Right atrium auricular region (tissue), 2 donors: ENCODE measurements at regions not wholly inside any gene's neighbourhood (a gene's known extent, or its start where the extent isn't known, plus 50 kb on each side); places are given as distances from the start of the nearest gene placed in this dataset.

Experiments used
- DNase-seq: peaks from one replicate; pipeline ENCODE4 v3.0.0-alpha.2; 2019; ENCODE audit warnings: low spot score
- H3K27ac ChIP-seq, 2 donors: fragments of 200-600 bp; sonication (generic); 1 replicate in 1 of 2; 2 replicates in 1 of 2; pipeline ENCODE4 v1.5.1; 2016 to 2019
- H3K27me3 ChIP-seq, 2 donors: fragments of 200-600 bp; sonication (generic); one replicate each; pipeline versions ENCODE4 v1.5.1 to v1.6.0; 2017 to 2019
- H3K36me3 ChIP-seq: fragments of 200-600 bp; sonication (generic); one replicate; pipeline ENCODE4 v1.5.1; 2016
- H3K4me1 ChIP-seq, 2 donors: fragments of 200-600 bp; sonication (generic); one replicate each; pipeline versions ENCODE4 v1.5.1 to v1.6.0; 2017 to 2019
- H3K4me3 ChIP-seq, 2 donors: fragments of 200-600 bp; sonication (generic); 1 replicate in 1 of 2; 2 replicates in 1 of 2; pipeline ENCODE4 v1.5.1; 2017 to 2019; ENCODE audit warnings: mild to moderate bottlenecking in 1 of 2, moderate library complexity in 1 of 2
- H3K9me3 ChIP-seq, 2 donors: fragments of 200-600 bp; sonication (generic); one replicate each; pipeline ENCODE4 v1.5.1; 2019
- TF ChIP-seq, protein P1 (sequence below), 2 donors: fragments of 200-600 bp; sonication (generic); IDR thresholded peaks; one replicate each; pipeline ENCODE4 v1.5.1; 2019; ENCODE audit warnings: antibody characterized with exemption in 2 of 2

DNA sequence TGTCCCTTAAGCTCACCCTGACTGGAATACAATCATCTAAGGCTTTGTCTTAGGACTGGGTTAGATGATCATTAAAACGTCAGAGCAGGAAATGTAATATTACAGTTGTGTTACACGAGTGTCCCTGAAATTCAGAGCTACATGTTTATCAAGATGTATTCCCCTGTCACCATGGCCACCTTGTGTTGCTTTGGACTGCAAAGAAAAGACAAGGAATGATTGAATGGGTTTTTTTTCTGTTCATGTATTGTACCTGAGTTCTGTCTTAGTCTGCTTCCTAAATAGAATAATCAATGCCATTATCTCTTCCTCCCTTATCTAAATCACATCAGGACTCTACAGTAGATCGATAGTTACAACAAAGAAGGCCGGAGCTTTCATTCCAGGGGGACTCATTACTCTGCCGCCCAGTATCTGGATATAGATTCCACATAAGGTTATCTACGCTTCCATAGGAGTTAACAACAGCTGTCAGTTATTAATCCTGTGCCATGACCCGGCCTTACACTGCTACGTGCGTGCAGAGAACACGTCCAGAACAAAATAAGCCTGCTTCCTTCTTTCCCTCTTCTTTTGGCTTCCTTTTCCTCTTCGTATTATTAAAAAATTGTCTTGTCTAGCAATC lies 274.1 kb upstream of the SASH1 start:
- Histone ChIP-seq H3K36me3 (no peaks in the 10 kb centered on the region), H3K4me1 (no peaks in the 10 kb centered on the region)
- TF ChIP-seq, protein P1, sequence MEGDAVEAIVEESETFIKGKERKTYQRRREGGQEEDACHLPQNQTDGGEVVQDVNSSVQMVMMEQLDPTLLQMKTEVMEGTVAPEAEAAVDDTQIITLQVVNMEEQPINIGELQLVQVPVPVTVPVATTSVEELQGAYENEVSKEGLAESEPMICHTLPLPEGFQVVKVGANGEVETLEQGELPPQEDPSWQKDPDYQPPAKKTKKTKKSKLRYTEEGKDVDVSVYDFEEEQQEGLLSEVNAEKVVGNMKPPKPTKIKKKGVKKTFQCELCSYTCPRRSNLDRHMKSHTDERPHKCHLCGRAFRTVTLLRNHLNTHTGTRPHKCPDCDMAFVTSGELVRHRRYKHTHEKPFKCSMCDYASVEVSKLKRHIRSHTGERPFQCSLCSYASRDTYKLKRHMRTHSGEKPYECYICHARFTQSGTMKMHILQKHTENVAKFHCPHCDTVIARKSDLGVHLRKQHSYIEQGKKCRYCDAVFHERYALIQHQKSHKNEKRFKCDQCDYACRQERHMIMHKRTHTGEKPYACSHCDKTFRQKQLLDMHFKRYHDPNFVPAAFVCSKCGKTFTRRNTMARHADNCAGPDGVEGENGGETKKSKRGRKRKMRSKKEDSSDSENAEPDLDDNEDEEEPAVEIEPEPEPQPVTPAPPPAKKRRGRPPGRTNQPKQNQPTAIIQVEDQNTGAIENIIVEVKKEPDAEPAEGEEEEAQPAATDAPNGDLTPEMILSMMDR (IDR thresholded peaks at IDR 0.05), result no peak

GRCh38 chr6:148069256-148069655 lies 273.4 kb upstream of the SASH1 start:
- Histone ChIP-seq H3K4me1 (no peaks in the 10 kb centered on the region), H3K36me3 (no peaks in the 10 kb centered on the region), H3K27me3 (no peaks in the 10 kb centered on the region), H3K4me3 (no peak overlapping the region), H3K9me3 (peaks cover 0 to 7% of the 10 kb centered on the region in 2 donors), H3K27ac (no peak overlapping the region)
- TF ChIP-seq, protein P1 (IDR thresholded peaks at IDR 0.05), result no peak
- no peak for DNase-seq

More for the DNA sequence above, 274.1 kb upstream of the SASH1 start:
- Histone ChIP-seq H3K9me3 (peaks cover 0 to 7% of the 10 kb centered on the region in 2 donors), H3K27me3 (no peaks in the 10 kb centered on the region), H3K4me3 (no peak overlapping the region), H3K27ac (no peak overlapping the region)
- DNase-seq, result no peak

GRCh38 chr6:148074291-148074690 lies 268.3 kb upstream of the SASH1 start:
- DNase-seq, result no peak
- H3K9me3 ChIP-seq, result peaks cover 0 to 7% of the 10 kb centered on the region in 2 donors
- H3K36me3 ChIP-seq, result no peaks in the 10 kb centered on the region
- H3K27ac ChIP-seq, result no peak overlapping the region
- H3K4me1 ChIP-seq, result no peaks in the 10 kb centered on the region
- no peak overlapping the region for H3K4me3 ChIP-seq
- TF ChIP-seq, protein P1 (IDR thresholded peaks at IDR 0.05), result no peak
- no peaks in the 10 kb centered on the region for H3K27me3 ChIP-seq

GRCh38 chr6:148074738-148075137 lies 267.9 kb upstream of the SASH1 start:
- Histone ChIP-seq H3K4me1 (no peaks in the 10 kb centered on the region), H3K9me3 (peaks cover 0 to 7% of the 10 kb centered on the region in 2 donors), H3K27me3 (no peaks in the 10 kb centered on the region), H3K36me3 (no peaks in the 10 kb centered on the region), H3K27ac (no peak overlapping the region), H3K4me3 (no peak overlapping the region)
- DNase-seq, result no peak
- TF ChIP-seq, protein P1 (IDR thresholded peaks at IDR 0.05), result no peak

DNA sequence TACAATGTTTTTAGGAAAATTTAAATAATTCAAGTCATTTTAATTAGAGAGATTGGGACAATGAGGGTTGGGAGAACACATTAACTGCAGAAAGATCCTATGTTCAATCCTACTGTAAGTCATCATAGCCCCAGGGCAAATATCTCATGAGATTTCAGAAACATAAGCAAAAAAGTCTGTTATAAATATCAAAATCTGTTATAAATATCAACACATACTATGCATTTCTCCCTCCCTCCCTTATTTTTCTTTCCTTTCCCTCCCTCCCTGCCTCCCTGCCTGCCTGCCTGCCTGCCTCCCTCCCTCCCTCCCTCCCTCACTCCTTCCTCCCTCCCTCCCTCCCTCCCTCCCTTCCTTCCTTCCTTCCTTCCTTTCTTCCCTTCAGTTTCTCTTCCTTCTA lies 267.3 kb upstream of the SASH1 start:
- H3K9me3 ChIP-seq, result peaks cover 0 to 7% of the 10 kb centered on the region in 2 donors
- DNase-seq, result no peak
- TF ChIP-seq, protein P1 (IDR thresholded peaks at IDR 0.05), result no peak

GRCh38 chr6:148076051-148076450 lies 266.6 kb upstream of the SASH1 start:
- TF ChIP-seq, protein P1 (IDR thresholded peaks at IDR 0.05), result no peak
- Histone ChIP-seq H3K4me1 (no peaks in the 10 kb centered on the region), H3K27me3 (no peaks in the 10 kb centered on the region), H3K9me3 (peaks cover 0 to 7% of the 10 kb centered on the region in 2 donors), H3K27ac (no peak overlapping the region), H3K4me3 (no peak overlapping the region), H3K36me3 (no peaks in the 10 kb centered on the region)
- no peak for DNase-seq

More for the DNA sequence above, 267.3 kb upstream of the SASH1 start:
- H3K27me3 ChIP-seq, result no peaks in the 10 kb centered on the region
- no peaks in the 10 kb centered on the region for H3K4me1 ChIP-seq
- no peak overlapping the region for H3K4me3 ChIP-seq
- no peak overlapping the region for H3K27ac ChIP-seq
- H3K36me3 ChIP-seq, result no peaks in the 10 kb centered on the region
